ENCODE measurements at regions not wholly inside any gene's neighbourhood (a gene's known extent, or its start where the extent isn't known, plus 50 kb on each side); places are given as distances from the start of the nearest gene placed in this dataset.

- DNase-seq (ENCODE audit: low read depth in 2 of 3, low spot score in 2 of 3), result no peak
Observed at GRCh38 chr10:123516291-123516690, 149.9 kb upstream of the GPR26 start.

- no peak for DNase-seq (ENCODE audit: low read depth in 2 of 3, low spot score in 2 of 3)
Observed at GRCh38 chr10:123517426-123517825, 148.7 kb upstream of the GPR26 start.

GRCh38 chr10:123517901-123518300, 148.3 kb upstream of the GPR26 start:
- DNase-seq (ENCODE audit: low read depth in 2 of 3, low spot score in 2 of 3), result no peak

GRCh38 chr10:123518765-123519164, 147.4 kb upstream of the GPR26 start:
- no peak for DNase-seq (ENCODE audit: low read depth in 2 of 3, low spot score in 2 of 3)

GRCh38 chr10:123519861-123520260, 146.3 kb upstream of the GPR26 start:
- no peak for DNase-seq (ENCODE audit: low read depth in 2 of 3, low spot score in 2 of 3)

GRCh38 chr10:123521076-123521475, 145.1 kb upstream of the GPR26 start:
- no peak for DNase-seq (ENCODE audit: low read depth in 2 of 3, low spot score in 2 of 3)

GRCh38 chr10:123521556-123521955, 144.6 kb upstream of the GPR26 start:
- DNase-seq (ENCODE audit: low read depth in 2 of 3, low spot score in 2 of 3), result no peak

- no peak for DNase-seq (ENCODE audit: low read depth in 2 of 3, low spot score in 2 of 3)
Observed at GRCh38 chr10:123522702-123523312, 143.3 kb upstream of the GPR26 start.

GRCh38 chr10:123523833-123524232, 142.3 kb upstream of the GPR26 start:
- no peak for DNase-seq (ENCODE audit: low read depth in 2 of 3, low spot score in 2 of 3)

GRCh38 chr10:123526356-123527064, 139.6 kb upstream of the GPR26 start:
- no peak for DNase-seq (ENCODE audit: low read depth in 2 of 3, low spot score in 2 of 3)

- no peak for DNase-seq (ENCODE audit: low read depth in 2 of 3, low spot score in 2 of 3)
Observed at GRCh38 chr10:123527151-123527550, 139.0 kb upstream of the GPR26 start.

- DNase-seq (ENCODE audit: low read depth in 2 of 3, low spot score in 2 of 3), result no peak
Observed at GRCh38 chr10:123529146-123529760, 136.9 kb upstream of the GPR26 start.

- DNase-seq (ENCODE audit: low read depth in 2 of 3, low spot score in 2 of 3), result no peak
Observed at GRCh38 chr10:123530166-123530870, 135.8 kb upstream of the GPR26 start.

GRCh38 chr10:123535386-123535785, 130.8 kb upstream of the GPR26 start:
- no peak for DNase-seq (ENCODE audit: low read depth in 2 of 3, low spot score in 2 of 3)

- DNase-seq (ENCODE audit: low read depth in 2 of 3, low spot score in 2 of 3), result no peak
Observed at GRCh38 chr10:123536176-123536845, 129.8 kb upstream of the GPR26 start.

GRCh38 chr10:123537188-123537961, 128.8 kb upstream of the GPR26 start:
- no peak for DNase-seq (ENCODE audit: low read depth in 2 of 3, low spot score in 2 of 3)

- DNase-seq (ENCODE audit: low read depth in 2 of 3, low spot score in 2 of 3), result no peak
Observed at GRCh38 chr10:123538401-123539320, 127.5 kb upstream of the GPR26 start.

GRCh38 chr10:123544986-123545385, 121.2 kb upstream of the GPR26 start:
- no peak for DNase-seq (ENCODE audit: low read depth in 2 of 3, low spot score in 2 of 3)

- no peak for DNase-seq (ENCODE audit: low read depth in 2 of 3, low spot score in 2 of 3)
Observed at GRCh38 chr10:123548770-123549169, 117.4 kb upstream of the GPR26 start.
